GM19455 (cell line): ENCODE measurements at regions not wholly inside any gene's neighbourhood (a gene's known extent, or its start where the extent isn't known, plus 50 kb on each side); places are given as distances from the start of the nearest gene placed in this dataset.
A peak's percentile ranks its signal among the peaks of the same experiment; 100 is the strongest.
"Not testable (repeated sequence)": the region's sequence is repeated elsewhere in the genome, so short reads cannot be mapped to it uniquely, and the experiment has no call there.

ENCODE experiments used
- ATAC-seq: cut with Tn5 transposase; IDR thresholded peaks from one replicate; pipeline ENCODE4 v1.9.1; 2021; ENCODE audit not compliant: unreplicated experiment

GRCh38 chr3:56927855-56928254, 126.1 kb upstream of the ARHGEF3 start:
- no peak for ATAC-seq

- ATAC-seq = no peak
These were observed 125.2 kb upstream of the ARHGEF3 start for GRCh38 chr3:56926947-56927282.

- ATAC-seq = no peak
These were observed 124.6 kb upstream of the ARHGEF3 start for GRCh38 chr3:56926243-56926946.

DNA sequence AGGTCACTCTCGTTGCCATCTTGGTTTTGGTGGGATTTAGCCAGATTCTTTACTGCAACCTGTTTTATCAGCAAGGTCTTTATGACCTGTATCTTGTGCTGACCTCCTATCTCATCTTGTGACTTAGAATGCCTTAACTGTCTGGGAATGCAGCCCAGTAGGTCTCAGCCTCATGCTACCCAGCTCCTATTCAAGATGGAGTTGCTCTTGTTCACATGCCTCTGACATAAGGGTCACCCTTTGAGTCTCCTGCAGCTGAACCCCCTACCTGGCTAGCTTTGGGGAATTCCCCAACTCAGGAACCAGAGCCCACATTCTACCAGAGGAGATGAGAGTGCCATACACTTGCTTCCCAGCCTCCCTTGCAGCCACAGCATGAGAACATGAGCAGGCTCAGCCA, 123.0 kb upstream of the ARHGEF3 start:
- ATAC-seq = not testable (repeated sequence)

DNA sequence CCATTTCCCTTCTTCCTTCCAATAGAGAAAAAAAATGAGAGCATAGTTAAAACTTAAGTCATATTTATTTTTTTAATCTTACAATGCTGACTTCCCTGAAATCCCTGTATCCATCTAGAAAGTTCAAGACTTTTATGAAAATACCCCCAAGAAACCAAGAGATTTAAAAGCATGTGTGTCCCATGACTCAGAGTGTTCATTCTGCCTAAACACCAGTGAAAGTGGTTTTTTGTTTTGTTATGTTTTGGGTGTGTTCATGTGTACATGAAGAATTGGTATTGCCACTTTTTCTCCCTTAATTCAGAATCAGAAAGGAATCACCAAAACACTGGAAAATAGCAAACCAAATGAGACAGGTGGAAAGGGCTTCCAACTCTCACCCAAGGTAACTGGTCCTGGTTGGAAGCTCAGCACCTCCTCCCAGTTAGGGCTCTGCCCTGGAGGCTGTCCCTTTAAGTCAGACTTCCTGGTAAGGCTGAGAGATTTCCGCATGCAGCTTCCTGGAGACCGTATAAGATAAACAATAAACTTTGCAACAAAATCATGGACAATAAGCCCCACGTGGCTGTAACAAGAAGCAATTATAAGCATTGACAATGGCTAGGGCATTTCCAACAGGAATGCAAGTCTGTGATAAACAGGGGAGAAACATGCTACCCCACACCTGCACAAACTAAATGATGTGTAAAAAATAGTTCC, 121.9 kb upstream of the ARHGEF3 start:
- no peak for ATAC-seq

GRCh38 chr3:56921573-56922453, 120.1 kb upstream of the ARHGEF3 start:
- no peak for ATAC-seq

DNA sequence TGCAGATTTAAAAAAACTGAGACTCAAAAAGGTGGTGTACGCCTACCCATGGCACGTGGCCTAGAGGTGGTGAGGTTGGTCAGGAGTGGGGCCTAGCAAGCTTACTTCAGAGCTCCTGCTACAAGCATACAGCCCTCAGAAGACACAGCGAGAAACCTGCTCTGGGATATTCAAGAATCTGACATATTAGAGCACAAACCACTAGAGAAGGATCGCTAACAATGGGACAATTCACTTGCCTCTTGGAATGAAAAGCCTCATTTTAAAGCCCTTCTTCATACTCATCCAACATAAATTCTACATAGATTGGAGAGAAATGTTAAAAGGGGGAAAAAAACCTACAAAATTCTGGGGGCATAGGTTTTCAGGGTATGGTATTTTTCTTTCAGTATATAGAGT, 118.0 kb upstream of the ARHGEF3 start:
- ATAC-seq = no peak

- no peak for ATAC-seq
These were observed 117.5 kb upstream of the ARHGEF3 start for GRCh38 chr3:56919137-56919796.

- ATAC-seq = peak; percentile 37
These were observed 116.4 kb upstream of the ARHGEF3 start for GRCh38 chr3:56918111-56918568.

GRCh38 chr3:56917361-56918110, 115.8 kb upstream of the ARHGEF3 start:
- ATAC-seq = peak; percentile 74

GRCh38 chr3:56916716-56917360, 115.1 kb upstream of the ARHGEF3 start:
- no peak for ATAC-seq

- ATAC-seq = peak; percentile 51
These were observed 114.3 kb upstream of the ARHGEF3 start for GRCh38 chr3:56915966-56916586.

DNA sequence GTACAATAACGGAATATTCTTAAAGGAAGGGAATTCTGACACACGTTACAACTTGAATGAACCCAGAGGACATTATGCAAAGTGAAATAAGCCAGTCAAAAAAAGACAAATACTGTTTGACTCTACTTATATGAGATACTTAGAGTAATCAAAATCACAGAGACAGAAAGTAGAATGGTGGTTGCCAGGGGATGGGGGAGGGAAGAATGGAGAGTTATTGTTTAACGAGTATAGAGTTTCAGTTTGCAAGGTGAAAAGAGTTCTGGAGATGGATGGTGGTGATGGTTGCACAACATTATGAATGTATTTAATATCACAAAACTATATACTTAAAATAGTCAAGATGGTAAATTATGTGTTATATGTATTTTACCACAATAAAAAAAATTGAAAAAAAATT, 112.9 kb upstream of the ARHGEF3 start:
- ATAC-seq = no peak

DNA sequence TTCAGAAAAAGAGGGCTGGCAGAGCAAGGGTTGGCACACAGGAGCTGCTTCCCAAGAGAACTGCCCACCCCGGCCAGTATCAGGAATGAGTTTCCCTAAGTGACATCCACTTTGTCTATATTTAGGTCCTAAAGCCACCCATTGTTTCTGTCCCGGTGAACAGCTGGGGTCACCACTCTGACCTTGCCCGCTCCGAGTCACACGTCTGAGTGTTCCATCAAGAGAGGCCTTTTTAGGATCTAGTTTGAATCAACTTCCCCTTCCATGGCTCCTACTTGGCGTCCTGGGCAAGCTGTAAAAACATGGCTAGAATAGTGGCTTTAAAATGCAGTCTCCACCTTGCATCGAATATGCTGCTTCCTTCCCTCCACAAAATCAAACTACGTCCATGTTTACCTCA, 109.6 kb upstream of the ARHGEF3 start:
- ATAC-seq = no peak

DNA sequence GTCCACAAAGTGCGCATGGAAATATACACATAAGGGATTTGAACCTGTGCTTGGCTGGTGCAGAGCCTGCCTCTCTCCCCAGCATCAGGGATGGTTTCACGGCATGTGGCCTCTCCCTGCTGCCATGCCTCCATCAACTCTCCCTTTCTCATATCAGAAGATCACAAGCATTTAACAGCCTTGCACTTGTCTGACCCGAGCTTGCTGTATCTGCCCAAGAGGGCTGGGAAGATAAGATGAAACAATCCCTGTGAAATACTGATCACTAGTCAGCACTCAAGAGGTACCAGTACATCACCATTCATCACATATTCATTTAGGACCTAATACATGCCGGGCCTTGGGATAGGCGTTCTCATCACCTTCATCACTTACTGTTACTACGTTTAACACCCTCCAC, 107.6 kb upstream of the ARHGEF3 start:
- ATAC-seq = no peak

- no peak for ATAC-seq
These were observed 106.3 kb upstream of the ARHGEF3 start for GRCh38 chr3:56908004-56908403.

DNA sequence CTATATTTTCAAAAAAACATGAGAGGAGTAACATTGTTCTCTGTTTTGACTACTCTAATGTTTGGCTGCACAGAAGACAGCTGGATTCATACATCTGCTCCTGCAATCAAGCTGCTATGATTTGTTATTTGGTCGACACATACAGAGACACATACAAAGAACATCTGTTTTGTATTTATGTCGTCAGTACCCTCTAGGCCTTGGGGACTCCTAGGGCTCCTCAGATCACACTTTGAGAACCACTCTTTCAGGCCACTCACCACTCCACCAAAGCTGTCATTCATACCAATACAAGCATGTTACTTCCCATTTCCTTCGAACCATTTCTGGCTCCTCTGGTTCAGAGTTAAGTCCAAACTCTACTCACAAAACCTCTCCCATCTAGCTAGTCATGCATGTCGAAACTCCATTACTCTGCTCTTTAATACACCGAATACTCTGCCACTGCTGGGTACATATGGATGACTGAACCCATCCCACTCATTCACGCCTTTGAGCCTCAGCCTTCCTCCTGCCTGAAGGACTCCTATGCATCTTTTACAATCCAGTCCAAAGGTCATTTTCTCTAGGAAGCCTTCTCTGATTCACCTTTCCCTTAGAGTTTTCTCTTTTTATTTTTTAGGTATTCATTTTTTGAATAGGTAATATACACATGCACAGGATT, 102.9 kb upstream of the ARHGEF3 start:
- ATAC-seq = no peak

DNA sequence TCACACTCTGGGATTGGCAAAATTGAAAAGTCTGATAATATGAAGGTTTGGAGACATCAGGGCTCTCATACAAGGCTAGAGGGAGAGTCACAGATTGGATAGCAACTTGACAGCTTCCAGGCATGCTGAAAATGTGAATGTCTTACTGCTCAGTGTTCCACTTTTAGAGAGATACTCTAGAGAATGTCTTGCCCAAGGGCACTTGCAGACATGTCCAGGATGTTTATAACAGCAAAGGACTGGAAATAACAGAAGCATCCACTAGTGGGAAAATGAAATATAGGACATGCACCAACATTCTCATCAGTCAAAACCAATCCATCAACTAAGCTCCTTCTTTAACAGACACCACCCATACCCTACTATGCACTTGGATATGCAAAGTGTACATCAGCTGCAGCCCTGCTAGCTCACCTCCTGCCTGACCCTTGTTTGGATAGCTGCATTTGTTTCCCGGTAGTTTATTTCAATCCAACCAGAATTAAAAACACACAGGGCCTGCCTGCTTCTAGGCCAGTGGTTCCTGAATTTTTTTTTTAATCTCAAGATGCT, 101.6 kb upstream of the ARHGEF3 start:
- no peak for ATAC-seq
